ENCODE measurements at regions not wholly inside any gene's neighbourhood (a gene's known extent, or its start where the extent isn't known, plus 50 kb on each side); places are given as distances from the start of the nearest gene placed in this dataset.

DNA sequence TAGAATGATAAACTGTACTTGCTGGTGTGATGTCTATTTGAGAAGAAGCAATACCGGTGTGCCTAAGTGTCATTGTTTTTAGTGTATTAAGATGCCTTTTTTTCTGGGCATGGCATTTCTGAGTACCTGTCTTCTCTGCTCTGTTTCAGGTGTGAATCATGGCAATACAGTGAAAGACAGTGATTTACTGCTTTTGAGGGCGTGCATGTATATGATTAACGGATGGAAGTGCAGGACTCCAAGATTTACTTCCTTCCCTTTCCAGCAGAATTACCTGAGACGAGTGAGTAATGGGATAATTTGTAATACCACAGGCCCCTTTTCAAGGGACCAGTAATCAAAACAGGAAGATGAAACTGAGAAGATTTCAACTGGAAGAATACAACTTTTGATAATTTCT is 315.8 kb downstream of the SOX4 start:
- TF ChIP-seq CTCF (conservative IDR thresholded peaks at IDR 0.05; ENCODE audit: low read depth, low read length) (no peak), BHLHE40 (IDR thresholded peaks at IDR 0.05; ENCODE audit: low read depth, low read length) (no peak), SMC3 (IDR thresholded peaks at IDR 0.05; ENCODE audit: low read depth, low read length) (no peak), MXI1 (IDR thresholded peaks at IDR 0.05; ENCODE audit: borderline replicate concordance, low read depth, low read length) (no peak), MAZ (IDR thresholded peaks at IDR 0.05; ENCODE audit: borderline replicate concordance, low read depth, low read length) (no peak), FOS (IDR thresholded peaks at IDR 0.05; ENCODE audit: low read depth, low read length) (no peak), CHD1 (IDR thresholded peaks at IDR 0.05; ENCODE audit: low read depth, low read length) (no peak)
